HG02763 (cell line): ENCODE measurements at regions not wholly inside any gene's neighbourhood (a gene's known extent, or its start where the extent isn't known, plus 50 kb on each side); places are given as distances from the start of the nearest gene placed in this dataset.

Source experiments
- ATAC-seq: cut with Tn5 transposase; IDR thresholded peaks from one replicate; pipeline ENCODE4 v1.9.1; 2021; ENCODE audit warnings: mild to moderate bottlenecking, moderate library complexity; ENCODE audit not compliant: unreplicated experiment

DNA sequence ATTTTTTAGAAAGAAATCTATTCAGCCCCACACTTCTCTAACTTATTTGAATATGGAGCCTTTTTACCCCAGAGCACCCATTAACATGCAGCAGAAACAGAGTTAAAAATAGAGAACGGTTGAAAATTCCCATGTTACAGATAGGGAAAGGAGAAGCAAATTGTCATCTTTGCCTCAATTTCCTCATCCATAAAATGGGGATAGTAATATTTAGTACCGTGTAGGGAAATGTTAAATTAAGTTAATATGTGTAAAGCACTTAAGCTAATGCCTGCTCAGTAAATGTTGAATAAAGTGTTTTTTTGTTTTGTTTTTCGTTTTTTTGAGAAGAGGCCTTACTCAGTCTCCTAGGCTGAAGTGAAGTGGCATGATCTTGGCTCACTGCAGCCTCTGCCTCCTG lies 50.3 kb downstream of the NAV1 start:
- no peak for ATAC-seq

DNA sequence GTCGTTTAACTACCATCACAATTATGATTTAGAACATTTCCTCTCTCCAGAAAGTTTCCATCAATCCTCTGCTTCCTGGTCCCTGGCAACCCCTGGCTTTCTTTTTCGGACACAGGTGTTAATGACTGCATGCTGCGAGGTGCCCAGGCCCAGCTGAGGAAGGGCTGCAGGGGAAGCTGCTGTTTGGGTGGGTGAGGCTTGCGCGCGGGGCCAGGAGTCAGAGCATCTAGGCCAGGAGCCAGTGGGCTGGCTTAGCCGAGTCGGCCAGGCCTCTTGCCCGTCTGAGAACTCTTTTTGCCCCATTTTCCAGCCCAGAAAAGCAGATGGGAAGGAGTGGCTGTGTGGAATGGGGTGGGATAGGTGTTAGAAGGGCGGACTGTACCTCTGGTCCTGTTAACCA lies 51.5 kb downstream of the NAV1 start:
- no peak for ATAC-seq

DNA sequence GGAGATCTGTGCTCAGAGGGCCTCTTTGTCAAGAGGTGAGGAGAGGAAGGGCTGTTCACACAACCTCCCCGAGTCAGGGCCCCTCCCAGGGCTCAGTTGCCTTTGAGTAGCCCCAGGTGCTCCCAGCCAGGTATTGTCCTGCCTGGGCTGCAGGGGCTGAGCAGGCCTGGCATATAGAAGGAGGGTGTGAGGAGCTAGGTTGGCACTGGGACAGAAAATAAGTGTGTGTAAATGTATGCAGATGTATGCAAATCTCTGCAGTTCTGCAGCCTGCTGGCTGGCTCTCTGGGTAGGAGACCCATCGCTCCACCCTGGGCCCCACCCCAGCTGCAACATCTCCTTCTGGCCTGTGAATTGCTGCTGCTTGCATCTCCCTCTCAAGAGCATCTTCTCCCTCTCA lies 52.4 kb downstream of the NAV1 start:
- ATAC-seq, result no peak

DNA sequence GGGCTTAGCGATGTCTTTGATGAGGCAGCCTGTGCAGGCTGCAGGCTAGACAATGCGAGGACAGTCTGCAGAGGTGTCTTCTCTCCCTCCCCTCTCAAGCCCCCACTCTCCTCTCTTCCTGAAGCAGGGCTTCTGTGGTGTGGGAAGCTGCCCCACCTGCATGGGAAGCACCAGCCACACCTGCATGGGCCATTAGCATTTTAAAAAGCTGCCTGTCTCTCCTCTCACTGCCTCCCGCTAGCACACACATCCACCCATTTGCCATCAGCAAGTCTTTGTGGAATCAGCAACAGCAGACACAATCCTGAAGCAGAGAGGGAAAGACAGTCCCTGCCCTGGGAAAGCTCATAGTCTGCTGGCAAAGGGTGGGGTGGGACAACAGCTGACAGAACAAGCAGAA lies 53.1 kb downstream of the NAV1 start:
- ATAC-seq, result no peak

DNA sequence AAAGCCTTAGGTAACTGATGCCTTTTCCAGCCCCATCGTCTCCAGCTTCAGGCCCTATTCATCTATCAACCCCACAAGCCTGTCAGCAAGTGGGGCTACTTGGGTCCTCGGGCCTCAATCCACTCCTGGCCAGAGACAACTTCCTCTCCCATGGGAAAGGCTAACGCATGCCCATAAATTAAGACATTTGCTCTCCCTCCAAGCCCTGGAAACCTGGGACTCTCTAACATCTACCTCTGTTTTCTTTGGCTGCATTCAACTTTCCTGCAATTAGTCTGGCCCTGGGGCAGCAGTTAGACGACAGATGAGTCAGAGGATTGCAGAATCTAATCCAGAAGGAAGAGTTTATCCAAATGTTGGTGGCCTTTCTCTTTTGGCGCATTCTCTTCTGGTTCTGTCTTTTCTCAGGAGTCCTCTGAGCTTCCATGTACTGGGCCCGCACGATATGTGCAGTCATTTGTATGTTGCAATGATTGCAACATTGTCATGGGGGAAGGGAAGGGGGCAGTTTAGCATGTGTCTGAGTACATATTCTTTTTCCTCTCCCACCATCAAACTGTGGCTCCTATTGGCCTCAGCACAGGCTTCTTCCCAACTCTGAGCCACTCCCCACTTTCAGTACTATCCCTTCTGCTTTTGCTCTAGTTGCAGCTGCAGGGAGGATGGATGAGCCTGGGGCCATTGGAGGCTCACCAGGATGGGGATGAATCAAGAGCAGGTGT lies 54.4 kb downstream of the NAV1 start:
- no peak for ATAC-seq

DNA sequence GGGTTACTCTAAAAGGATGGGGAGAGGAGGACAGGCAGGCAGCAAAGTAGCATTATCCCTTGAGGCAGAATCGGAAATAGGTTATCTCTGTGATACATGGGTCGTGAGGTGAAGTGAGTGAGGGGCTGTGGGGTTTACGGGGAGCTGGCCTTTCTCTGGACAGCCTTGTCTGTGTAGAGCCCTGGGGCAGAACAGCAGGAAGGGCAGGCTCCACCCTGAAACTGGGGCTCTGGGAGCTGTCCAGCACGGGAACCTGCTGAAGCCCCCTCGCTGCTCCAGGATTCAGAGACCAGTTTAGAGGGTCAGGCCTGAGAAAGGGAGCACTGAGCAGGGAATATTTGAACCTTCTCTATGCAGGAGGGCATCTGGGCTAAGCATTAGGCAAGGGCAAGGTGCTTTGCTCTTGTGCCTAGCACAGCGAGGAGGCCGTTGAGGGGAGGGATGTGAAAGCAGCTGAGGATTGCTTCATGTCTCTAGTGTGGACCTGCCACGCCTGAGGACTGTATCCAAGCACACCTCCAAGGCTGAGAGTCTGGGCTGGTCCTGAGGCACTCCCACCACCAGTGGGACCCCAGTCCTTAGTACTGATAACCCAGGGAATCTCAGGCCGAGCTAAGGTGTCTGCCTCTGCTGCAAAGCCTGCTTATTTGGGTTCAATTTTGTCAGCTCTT lies 55.8 kb downstream of the NAV1 start:
- no peak for ATAC-seq

DNA sequence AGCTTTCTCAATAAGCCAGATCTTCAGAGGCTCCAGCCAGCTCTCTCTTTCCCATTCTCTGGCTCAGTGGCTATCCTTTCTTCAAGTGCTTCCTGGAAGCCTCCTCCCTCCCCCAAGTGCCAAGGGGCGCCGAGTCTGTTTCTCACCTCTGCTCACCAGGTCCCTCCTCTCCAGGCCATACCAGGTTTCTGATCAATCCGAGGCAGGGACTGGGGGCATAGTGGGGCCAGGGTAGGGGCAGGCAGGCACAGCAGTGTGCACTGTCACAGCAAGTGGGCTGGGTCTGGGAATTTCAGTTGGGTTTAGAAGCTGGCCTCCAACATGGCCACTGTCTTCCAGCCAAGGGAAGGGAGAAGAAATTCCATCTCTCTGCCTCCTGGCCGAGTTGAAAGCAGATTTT lies 56.5 kb downstream of the NAV1 start:
- ATAC-seq, result no peak

DNA sequence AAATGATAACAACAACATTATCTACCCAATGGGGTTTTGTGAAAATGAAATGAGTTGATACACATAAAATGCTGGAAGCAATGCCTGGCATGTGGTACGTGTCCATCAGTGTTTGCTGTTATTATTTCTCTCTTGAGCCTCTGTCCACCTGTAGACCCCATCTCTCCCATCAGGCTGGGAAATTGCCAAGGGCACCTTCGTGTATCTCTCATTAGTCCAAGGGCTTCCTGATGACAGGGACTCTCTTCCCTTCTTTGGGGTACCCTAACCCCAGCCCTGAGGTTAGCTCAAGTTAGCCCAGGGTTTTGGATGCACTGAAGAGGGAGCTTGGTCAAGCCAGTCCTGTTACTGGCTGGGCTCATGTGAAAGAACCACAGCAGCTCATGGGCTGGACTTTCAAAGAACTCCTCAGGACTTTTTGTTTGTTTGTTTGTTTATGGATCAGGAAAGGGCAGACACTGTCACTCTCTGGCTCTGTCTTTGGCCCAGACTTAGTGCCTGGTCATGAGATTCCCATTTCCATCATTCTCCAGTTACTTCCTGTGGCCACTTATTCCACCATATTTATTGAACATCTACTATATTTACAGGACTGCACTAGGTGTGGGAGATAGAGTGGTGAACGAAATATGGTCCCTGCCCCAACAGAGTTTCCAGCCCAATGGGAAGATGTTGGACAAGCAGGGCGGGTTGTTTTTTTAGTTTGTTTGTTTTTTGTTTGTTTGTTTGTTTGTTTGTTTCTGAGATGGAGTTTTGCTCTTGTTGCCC lies 57.4 kb downstream of the NAV1 start:
- ATAC-seq, result no peak

DNA sequence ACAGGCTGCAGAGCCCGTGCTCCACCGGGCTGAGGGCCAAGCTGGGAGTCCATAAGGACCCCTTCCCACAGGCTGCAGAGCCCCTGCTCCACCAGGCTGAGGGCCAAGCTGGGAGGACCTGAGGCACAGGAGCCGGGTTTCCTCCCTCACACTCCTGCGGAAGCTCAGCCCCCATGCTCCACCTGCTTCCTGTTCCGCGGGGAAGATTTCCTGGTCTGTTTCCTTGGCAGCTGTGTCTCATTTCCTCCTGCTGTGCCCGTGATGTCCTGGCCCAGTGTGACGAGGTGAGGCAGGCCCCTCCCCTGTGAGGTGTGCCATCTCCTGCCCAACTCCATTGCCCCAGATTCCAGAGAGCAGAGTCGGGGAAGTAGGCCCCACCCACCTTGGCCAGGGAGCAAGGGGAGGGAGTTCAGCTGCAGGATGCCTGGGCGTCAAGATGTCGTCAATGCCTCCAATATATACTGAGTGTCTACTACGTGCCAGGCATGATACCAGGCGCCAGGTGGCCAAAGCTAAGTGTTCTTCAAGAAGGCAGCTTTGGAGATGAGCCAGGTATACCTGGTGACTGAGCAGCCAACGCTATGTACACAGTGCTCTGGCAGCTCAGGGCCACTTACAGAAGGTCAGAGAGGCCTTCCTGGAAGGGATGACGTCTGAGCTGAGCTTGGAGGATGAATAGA lies 58.8 kb downstream of the NAV1 start:
- ATAC-seq, result no peak

DNA sequence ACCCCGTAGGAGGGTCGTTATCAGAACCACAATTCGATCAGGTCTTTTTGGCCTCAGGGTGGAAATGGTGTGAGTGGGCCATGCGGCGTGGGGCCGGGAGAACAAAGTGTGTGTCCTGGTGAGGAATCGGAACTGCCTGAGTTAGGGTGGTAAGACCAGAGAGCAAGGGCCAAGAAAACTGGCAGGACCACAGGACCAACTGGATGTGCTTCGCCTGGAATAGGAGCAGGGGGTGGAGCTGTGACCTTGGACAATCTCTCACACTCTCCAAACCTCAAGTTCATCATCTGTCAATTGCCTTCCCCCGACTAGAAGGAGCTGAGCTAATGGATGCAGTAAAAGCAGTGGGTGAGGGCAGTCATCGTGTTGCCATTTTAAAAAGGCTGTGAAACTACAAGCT lies 59.5 kb downstream of the NAV1 start:
- no peak for ATAC-seq

DNA sequence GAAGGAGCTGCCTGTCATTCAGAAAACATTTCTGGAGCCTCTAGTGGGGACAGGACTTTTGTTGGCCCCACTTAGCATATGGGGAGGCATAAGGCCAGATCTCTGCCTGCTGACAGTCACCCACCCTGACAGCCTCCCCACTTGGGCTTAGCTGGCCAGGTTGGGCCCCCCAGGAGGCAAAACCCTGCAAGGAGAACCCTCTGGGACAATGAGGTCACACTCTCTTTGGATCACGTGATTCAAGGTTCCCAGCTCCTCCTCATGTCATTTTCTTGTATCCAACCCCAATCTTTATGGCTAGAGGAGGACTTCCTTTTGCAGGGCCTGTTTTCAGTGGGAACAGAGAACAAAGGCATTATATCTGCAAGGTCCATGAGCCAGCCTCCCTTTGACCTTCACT lies 60.0 kb downstream of the NAV1 start:
- no peak for ATAC-seq

DNA sequence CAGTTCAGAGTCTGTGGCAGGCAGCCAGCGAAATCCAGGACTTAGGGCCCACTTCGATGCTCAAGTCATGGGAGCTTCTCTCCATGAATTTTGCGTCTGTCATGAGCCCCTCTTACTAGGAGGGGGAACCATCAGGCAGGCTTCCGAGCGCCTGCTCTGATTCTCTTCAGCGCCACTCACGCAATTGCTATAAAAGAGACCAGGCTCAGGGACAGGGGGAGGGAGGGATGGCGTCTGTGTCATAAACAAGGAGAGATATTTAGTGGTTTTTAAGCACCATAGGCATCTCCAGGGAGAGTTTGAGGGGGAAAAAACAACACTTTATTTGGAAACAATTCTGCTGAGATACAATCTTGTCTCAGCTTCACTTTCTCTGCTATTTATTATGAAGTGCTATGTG lies 60.6 kb downstream of the NAV1 start:
- ATAC-seq, result no peak

DNA sequence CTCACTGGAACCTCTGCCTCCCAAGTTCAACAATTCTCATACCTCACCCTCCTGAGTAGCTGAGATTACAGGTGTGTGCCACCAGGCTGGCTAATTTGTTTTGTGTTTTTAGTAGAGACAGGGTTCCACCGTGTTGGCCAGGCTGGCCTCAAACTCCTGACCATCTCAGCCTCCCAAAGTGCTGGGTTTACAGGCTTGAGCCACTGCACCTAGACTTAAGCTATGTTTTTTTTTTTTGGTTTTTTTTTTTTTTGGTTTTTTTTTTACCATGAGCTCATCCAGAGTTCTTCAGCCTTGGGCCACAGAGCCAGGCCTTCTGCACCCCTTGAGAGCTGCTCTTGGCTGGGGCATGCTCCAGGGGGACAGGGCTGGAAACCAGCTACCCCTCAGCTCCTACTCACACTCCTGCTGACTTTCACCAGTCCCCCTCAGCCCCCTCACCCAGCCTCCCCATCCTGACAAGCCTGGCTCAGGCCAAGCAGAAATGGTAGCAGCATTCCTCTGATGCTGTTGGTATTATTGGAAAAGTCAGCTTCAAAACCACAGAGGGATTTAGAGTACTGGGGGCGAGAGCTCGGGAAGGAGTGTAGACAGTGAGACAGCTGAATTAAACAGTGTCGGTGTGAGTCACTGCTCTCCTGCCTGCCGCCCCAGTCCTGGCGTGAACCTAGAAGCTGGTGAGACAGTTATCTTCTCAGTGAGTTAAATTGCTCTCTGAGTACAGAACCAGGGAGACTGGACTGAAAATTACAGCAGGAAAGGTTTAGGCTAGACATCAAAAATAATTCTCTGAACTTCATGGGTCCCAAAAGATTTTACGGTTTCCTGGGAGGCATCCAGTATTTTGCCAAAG lies 63.7 kb downstream of the NAV1 start:
- no peak for ATAC-seq

DNA sequence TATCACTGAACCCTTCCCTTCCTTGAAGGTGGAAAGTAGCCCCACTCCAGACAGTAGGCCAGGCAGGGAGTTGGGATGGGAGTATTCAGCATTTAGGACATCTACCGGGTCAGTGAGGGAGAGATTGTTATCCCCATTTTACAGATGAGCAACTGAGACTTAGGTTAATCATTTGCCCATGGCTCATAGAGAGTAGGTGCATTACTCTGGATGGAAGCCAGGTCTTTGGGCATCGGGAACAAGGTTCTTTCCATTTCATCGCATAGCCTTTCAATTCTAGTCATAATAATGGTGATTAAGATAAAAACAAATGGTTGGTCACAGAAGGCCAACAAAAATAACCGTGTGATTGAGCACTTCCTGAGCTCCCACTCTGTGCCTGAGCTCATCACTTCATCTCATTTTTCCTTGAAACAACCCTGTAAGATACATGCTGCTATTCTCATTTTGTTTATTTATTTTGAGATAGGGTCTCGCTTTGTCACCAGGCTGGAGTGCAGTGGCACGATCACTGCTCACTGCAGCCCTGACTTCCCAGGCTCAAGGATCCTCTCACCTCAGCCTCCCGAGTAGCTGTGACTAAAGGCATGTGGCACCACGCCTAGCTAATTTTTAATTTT lies 64.8 kb downstream of the NAV1 start:
- ATAC-seq, result no peak

DNA sequence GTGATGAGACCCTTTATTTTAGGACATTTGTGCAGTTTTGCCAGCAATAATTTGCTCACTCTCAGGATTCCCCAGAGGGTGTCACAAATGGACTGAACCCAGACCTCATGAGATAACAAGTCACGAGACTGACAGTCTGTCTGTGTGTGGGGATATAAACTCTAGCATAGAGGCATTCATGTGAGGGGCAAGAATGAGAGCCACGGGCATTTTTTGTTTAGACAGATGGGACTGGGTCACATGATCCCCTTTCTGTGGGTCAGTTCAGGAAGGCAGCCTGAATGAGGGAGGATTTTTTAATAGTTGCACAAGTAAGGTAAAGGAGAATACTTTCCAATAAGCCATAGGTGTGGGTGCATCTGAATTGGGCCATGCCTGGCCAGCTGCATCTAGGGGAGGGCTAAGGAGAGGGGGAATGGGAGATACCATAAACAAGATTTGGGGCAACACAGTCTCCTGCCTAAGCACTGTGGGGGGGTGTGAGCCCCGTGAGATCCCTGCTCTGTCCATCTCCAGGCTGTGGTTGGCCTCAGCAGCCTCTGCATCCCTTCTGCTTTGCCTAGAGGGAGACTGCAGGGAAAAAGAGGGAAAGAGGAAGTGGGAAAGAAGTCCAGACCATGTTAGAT lies 66.6 kb downstream of the NAV1 start:
- ATAC-seq, result no peak

DNA sequence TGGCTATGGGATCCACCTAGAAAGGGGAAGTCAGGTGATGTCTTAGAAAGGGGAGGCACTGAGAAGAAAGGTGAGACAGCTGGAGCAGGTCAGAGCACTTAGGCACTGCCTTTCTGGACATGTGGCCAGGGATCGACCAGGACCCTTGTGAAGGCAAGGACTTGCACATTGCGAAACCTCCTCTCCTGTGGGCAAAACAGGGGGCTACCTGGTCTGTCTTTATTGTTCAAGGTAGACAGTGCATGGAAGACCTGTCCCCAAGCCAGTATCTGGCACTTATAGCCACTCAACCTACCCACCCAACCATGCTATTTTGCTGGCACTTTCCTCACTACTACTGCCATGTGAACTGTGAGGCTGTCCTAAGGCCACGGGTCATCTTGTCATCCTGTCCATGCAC lies 67.2 kb downstream of the NAV1 start:
- ATAC-seq, result no peak

DNA sequence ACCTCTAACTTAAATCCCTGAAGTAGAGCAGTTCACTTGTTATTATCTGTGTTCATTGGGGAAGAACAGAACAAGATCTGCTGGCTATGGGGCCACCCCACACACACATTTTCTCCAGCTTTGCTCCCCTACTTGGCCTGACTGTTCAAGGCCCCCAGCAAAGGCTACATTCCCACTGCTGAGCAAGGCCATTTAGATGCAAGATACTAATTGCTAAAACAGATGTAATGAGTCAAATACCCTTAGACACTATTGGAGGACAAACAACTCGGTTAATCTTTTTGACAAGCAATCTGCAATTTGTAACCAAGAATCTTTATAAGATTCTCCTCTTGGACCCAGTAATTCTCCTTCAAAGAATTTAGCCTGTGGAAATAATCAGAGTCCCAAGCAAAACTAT lies 67.7 kb downstream of the NAV1 start:
- ATAC-seq, result no peak

DNA sequence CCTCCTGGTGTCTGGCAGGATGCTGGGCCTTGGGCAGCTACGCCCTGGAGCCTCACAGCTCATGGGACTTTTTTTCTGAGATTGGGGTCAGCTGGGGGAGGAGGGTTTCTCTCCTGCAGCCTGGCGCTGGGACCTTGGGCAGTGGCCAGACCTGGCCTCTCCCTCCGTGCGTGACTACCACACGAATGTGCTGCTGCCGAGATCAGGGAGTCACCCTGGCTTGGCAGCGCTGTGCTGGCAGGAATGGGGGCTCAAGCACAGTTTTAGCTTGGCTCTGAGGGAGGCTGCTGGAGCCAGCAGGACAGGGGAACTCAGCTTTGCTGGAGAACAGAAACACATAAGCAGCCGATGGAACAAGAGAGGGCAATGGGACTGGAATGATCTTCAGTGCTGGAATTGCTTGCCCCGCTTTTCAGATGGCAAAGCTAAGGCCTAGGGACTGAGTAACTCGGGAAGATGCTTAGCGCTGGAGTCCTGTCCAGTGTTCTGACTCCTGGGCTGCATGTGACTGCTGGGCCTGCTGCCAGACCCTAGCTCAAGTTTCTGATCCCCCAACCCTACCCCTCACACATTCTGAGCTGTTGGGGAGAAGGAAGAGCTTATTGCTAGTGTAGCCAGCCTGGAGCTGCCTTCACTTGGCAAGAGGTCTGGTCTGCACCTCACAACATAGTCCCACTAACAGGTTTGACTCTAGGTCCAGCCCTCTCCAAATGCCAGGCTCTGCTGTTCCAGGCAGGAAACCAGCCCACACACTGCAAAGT lies 69.9 kb downstream of the NAV1 start:
- no peak for ATAC-seq
